ENCODE measurements at regions not wholly inside any gene's neighbourhood (a gene's known extent, or its start where the extent isn't known, plus 50 kb on each side); places are given as distances from the start of the nearest gene placed in this dataset.
"Not testable (repeated sequence)": the region's sequence is repeated elsewhere in the genome, so short reads cannot be mapped to it uniquely, and the experiment has no call there.

- H3K4me3 ChIP-seq (ENCODE audit: low read depth, low read length) = no peak overlapping the region
- no peak for DNase-seq (ENCODE audit: low read depth)
- no peak for TF ChIP-seq CTCF (IDR thresholded peaks at IDR 0.05; ENCODE audit: low read depth, low read length, missing control alignments)
These were observed 619.4 kb downstream of the TLE1 start for GRCh38 chr9:81069923-81070322.

GRCh38 chr9:81069038-81069795 lies 620.1 kb downstream of the TLE1 start:
- no peak for TF ChIP-seq CTCF (IDR thresholded peaks at IDR 0.05; ENCODE audit: low read depth, low read length, missing control alignments)
- no peak overlapping the region for H3K4me3 ChIP-seq (ENCODE audit: low read depth, low read length)
- DNase-seq (ENCODE audit: low read depth) = no peak

- not testable (repeated sequence) for DNase-seq (ENCODE audit: low read depth); H3K4me3 ChIP-seq (ENCODE audit: low read depth, low read length)
These were observed 626.4 kb downstream of the TLE1 start for GRCh38 chr9:81062995-81063394.

GRCh38 chr9:81058782-81059181 lies 630.6 kb downstream of the TLE1 start:
- no peak for TF ChIP-seq CTCF (IDR thresholded peaks at IDR 0.05; ENCODE audit: low read depth, low read length, missing control alignments)

GRCh38 chr9:81053298-81054025 lies 635.9 kb downstream of the TLE1 start:
- DNase-seq (ENCODE audit: low read depth) = no peak
- TF ChIP-seq CTCF (IDR thresholded peaks at IDR 0.05; ENCODE audit: low read depth, low read length, missing control alignments) = no peak
- H3K4me3 ChIP-seq (ENCODE audit: low read depth, low read length) = no peak overlapping the region

More at GRCh38 chr9:81058782-81059181, 630.6 kb downstream of the TLE1 start:
- no peak for DNase-seq (ENCODE audit: low read depth)
- H3K4me3 ChIP-seq (ENCODE audit: low read depth, low read length) = no peak overlapping the region

GRCh38 chr9:81052846-81053245 lies 636.5 kb downstream of the TLE1 start:
- TF ChIP-seq CTCF (IDR thresholded peaks at IDR 0.05; ENCODE audit: low read depth, low read length, missing control alignments) = no peak
- H3K4me3 ChIP-seq (ENCODE audit: low read depth, low read length) = no peak overlapping the region
- no peak for DNase-seq (ENCODE audit: low read depth)

GRCh38 chr9:81047280-81047679 lies 642.1 kb downstream of the TLE1 start:
- TF ChIP-seq CTCF (IDR thresholded peaks at IDR 0.05; ENCODE audit: low read depth, low read length, missing control alignments) = no peak
- no peak overlapping the region for H3K4me3 ChIP-seq (ENCODE audit: low read depth, low read length)
- DNase-seq (ENCODE audit: low read depth) = no peak
